Brain microvascular endothelial cell (primary cell): ENCODE measurements at regions not wholly inside any gene's neighbourhood (a gene's known extent, or its start where the extent isn't known, plus 50 kb on each side); places are given as distances from the start of the nearest gene placed in this dataset.

Experiments used
- DNase-seq: peaks from one replicate; pipeline ENCODE4 v3.0.0-alpha.2; 2020
- H3K27ac ChIP-seq: fragments of 250-450 bp; sonication (Bioruptor Pico); 2 replicates; pipeline ENCODE4 v1.5.1; 2020; ENCODE audit warnings: mild to moderate bottlenecking, moderate library complexity
- H3K27me3 ChIP-seq: fragments of 250-450 bp; sonication (Bioruptor Pico); replicated peaks from 2 replicates; pipeline ENCODE4 v1.5.1; 2020; ENCODE audit warnings: mild to moderate bottlenecking
- H3K36me3 ChIP-seq: fragments of 250-450 bp; sonication (Bioruptor Pico); replicated peaks from 2 replicates; pipeline ENCODE4 v1.5.1; 2020; ENCODE audit warnings: mild to moderate bottlenecking
- H3K4me3 ChIP-seq: 2 replicates; pipeline ENCODE4 v1.5.1; 2011; ENCODE audit warnings: low read depth, mild to moderate bottlenecking, control low read depth, low read length, moderate library complexity
- CTCF ChIP-seq: IDR thresholded peaks from 2 replicates; pipeline ENCODE4 v1.5.1; 2011; ENCODE audit warnings: low read depth, mild to moderate bottlenecking, moderate library complexity, low read length, control low read depth, inconsistent platforms; ENCODE audit errors: missing control alignments
- in situ Hi-C: cut with HindIII; loops from 2 replicates; pipeline ENCODE4 v1.10.0; 2017; ENCODE audit warnings: low sequenced_read_pairs, low pct_ligation_motif_present

GRCh38 chr13:21846605-21847004 lies 175.7 kb downstream of the FGF9 start:
- no peaks in the 10 kb centered on the region for H3K36me3 ChIP-seq
- in situ Hi-C loops: no loop called here
- no peak for TF ChIP-seq CTCF
- H3K27ac ChIP-seq: no peak overlapping the region
- no peaks in the 10 kb centered on the region for H3K27me3 ChIP-seq
- DNase-seq: no peak
- H3K4me3 ChIP-seq: no peak overlapping the region

- in situ Hi-C loops: no loop called here
- Histone ChIP-seq H3K27ac (no peak overlapping the region), H3K36me3 (no peaks in the 10 kb centered on the region), H3K4me3 (no peak overlapping the region), H3K27me3 (no peaks in the 10 kb centered on the region)
- DNase-seq: no peak
- peak; percentile 14 for TF ChIP-seq CTCF
Observed at GRCh38 chr13:21849323-21849722, 178.4 kb downstream of the FGF9 start.

GRCh38 chr13:21850013-21851006 lies 179.4 kb downstream of the FGF9 start:
- Histone ChIP-seq H3K27me3 (no peaks in the 10 kb centered on the region), H3K4me3 (no peak overlapping the region), H3K36me3 (no peaks in the 10 kb centered on the region), H3K27ac (no peak overlapping the region)
- TF ChIP-seq CTCF: no peak
- DNase-seq: no peak
- in situ Hi-C loops: no loop called here

- no peaks in the 10 kb centered on the region for H3K36me3 ChIP-seq
- DNase-seq: no peak
- no peaks in the 10 kb centered on the region for H3K27me3 ChIP-seq
- in situ Hi-C loops: no loop called here
- H3K27ac ChIP-seq: no peak overlapping the region
- no peak overlapping the region for H3K4me3 ChIP-seq
- TF ChIP-seq CTCF: no peak
Observed at GRCh38 chr13:21852043-21852442, 181.2 kb downstream of the FGF9 start.

GRCh38 chr13:21853779-21854178 lies 182.9 kb downstream of the FGF9 start:
- H3K27me3 ChIP-seq: no peaks in the 10 kb centered on the region
- no peak overlapping the region for H3K27ac ChIP-seq
- H3K36me3 ChIP-seq: no peaks in the 10 kb centered on the region
- no peak for DNase-seq
- in situ Hi-C loops: no loop called here
- H3K4me3 ChIP-seq: no peak overlapping the region
- TF ChIP-seq CTCF: no peak
